Astrocyte (in vitro differentiated cells and primary cell): ENCODE measurements at regions not wholly inside any gene's neighbourhood (a gene's known extent, or its start where the extent isn't known, plus 50 kb on each side); places are given as distances from the start of the nearest gene placed in this dataset.

ENCODE experiments used
- DNase-seq: peaks from one replicate; pipeline ENCODE4 v3.0.0-alpha.2; 2010; ENCODE audit warnings: low read depth
- FAIRE-seq: peaks from 2 replicates; lab custom pipeline; 2011; peaks lifted over from hg19 to GRCh38; lab: Jason Lieb, UNC
- H2AFZ ChIP-seq: 2 replicates; pipeline ENCODE4 v1.6.0; 2012; ENCODE audit warnings: low read depth, low read length, inconsistent platforms
- H3K27ac ChIP-seq: 2 replicates; pipeline ENCODE4 v1.5.1; 2011; ENCODE audit warnings: low read depth, low read length, inconsistent platforms
- H3K27me3 ChIP-seq: 2 replicates; pipeline ENCODE4 v1.6.0; 2011; ENCODE audit warnings: low read length, inconsistent platforms; ENCODE audit not compliant: insufficient read depth
- H3K36me3 ChIP-seq: 2 replicates; pipeline ENCODE4 v1.5.1; 2011; ENCODE audit warnings: low read length, inconsistent platforms; ENCODE audit not compliant: insufficient read depth
- H3K4me1 ChIP-seq: 2 replicates; pipeline ENCODE4 v1.5.1; 2011; ENCODE audit warnings: low read length, inconsistent platforms; ENCODE audit not compliant: insufficient read depth
- H3K4me2 ChIP-seq: 2 replicates; pipeline ENCODE4 v1.6.0; 2012; ENCODE audit warnings: low read length, inconsistent platforms
- H3K4me3 ChIP-seq: 2 replicates; pipeline ENCODE4 v1.5.1; 2011; ENCODE audit warnings: low read depth, mild to moderate bottlenecking, low read length, inconsistent platforms; ENCODE audit not compliant: insufficient read depth
- H3K79me2 ChIP-seq: 2 replicates; pipeline ENCODE4 v1.6.0; 2012; ENCODE audit warnings: mild to moderate bottlenecking, low read length, inconsistent platforms; ENCODE audit not compliant: insufficient read depth
- H3K9ac ChIP-seq: 2 replicates; pipeline ENCODE4 v1.6.0; 2012; ENCODE audit warnings: mild to moderate bottlenecking, low read length, inconsistent platforms
- H3K9me3 ChIP-seq: 2 replicates; pipeline ENCODE4 v1.5.1; 2012; ENCODE audit warnings: low read depth, mild to moderate bottlenecking, low read length, inconsistent platforms; ENCODE audit not compliant: insufficient read depth
- H4K20me1 ChIP-seq: 2 replicates; pipeline ENCODE4 v1.6.0; 2012; ENCODE audit warnings: low read length, inconsistent platforms; ENCODE audit not compliant: insufficient read depth
- H3K27ac Mint-ChIP-seq: one replicate; pipeline ENCODE4 v1.8.0; 2021; ENCODE audit warnings: mild to moderate bottlenecking, mixed read lengths; ENCODE audit not compliant: unreplicated experiment
- H3K27me3 Mint-ChIP-seq: one replicate; pipeline ENCODE4 v1.8.0; 2021; ENCODE audit warnings: low read depth, mixed read lengths; ENCODE audit not compliant: unreplicated experiment
- H3K36me3 Mint-ChIP-seq: one replicate; pipeline ENCODE4 v1.8.0; 2021; ENCODE audit warnings: low read depth, mixed read lengths; ENCODE audit not compliant: unreplicated experiment
- H3K4me1 Mint-ChIP-seq: one replicate; pipeline ENCODE4 v1.8.0; 2021; ENCODE audit warnings: low read depth, mixed read lengths; ENCODE audit not compliant: unreplicated experiment
- H3K4me3 Mint-ChIP-seq: one replicate; pipeline ENCODE4 v1.8.0; 2021; ENCODE audit warnings: mild to moderate bottlenecking, moderate library complexity, mixed read lengths; ENCODE audit not compliant: unreplicated experiment
- H3K9me3 Mint-ChIP-seq: one replicate; pipeline ENCODE4 v1.8.0; 2021; ENCODE audit warnings: mild to moderate bottlenecking, mixed read lengths; ENCODE audit not compliant: unreplicated experiment
- EZH2 ChIP-seq: IDR thresholded peaks from 2 replicates; pipeline ENCODE4 v1.6.1; 2012; ENCODE audit warnings: mild to moderate bottlenecking, low read length, inconsistent platforms; ENCODE audit not compliant: insufficient read depth
- TF ChIP-seq, protein P1 (sequence below): IDR thresholded peaks from 2 replicates; pipeline ENCODE4 v1.5.1; 2011; ENCODE audit warnings: low read depth, mild to moderate bottlenecking, inconsistent platforms, low read length, moderate library complexity; ENCODE audit not compliant: insufficient read depth

DNA sequence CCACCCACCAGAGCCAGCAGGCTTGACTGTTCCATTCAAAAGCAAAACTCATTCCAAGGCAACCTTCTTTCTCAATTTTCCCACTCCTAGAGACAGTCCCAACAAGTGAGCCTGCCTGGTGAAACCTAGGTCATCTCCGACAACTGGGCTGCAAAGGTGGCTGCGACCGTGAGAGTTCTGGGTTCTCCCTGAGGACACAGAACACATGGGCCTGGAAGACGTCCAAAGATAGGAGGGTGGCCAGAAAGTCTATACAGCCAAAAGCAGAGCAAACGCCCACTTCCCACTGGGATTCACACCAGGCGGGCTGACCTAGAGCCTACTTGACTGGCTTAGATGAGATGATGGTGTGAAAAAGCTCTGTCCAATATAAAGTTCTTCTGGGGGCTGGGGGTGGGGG lies 90.2 kb upstream of the GRIK3 start:
- H3K4me3 Mint-ChIP-seq = no peak overlapping the region
- Histone ChIP-seq H2AFZ (no peak overlapping the region), H3K27ac (no peak overlapping the region), H3K4me3 (no peak overlapping the region), H3K9me3 (no peaks in the 10 kb centered on the region), H3K4me2 (no peak overlapping the region), H3K27me3 (no peaks in the 10 kb centered on the region), H3K36me3 (no peaks in the 10 kb centered on the region), H3K79me2 (no peaks in the 10 kb centered on the region), H3K9ac (no peak overlapping the region), H3K4me1 (no peaks in the 10 kb centered on the region), H4K20me1 (no peaks in the 10 kb centered on the region)
- no peak for TF ChIP-seq EZH2
- TF ChIP-seq, protein P1, sequence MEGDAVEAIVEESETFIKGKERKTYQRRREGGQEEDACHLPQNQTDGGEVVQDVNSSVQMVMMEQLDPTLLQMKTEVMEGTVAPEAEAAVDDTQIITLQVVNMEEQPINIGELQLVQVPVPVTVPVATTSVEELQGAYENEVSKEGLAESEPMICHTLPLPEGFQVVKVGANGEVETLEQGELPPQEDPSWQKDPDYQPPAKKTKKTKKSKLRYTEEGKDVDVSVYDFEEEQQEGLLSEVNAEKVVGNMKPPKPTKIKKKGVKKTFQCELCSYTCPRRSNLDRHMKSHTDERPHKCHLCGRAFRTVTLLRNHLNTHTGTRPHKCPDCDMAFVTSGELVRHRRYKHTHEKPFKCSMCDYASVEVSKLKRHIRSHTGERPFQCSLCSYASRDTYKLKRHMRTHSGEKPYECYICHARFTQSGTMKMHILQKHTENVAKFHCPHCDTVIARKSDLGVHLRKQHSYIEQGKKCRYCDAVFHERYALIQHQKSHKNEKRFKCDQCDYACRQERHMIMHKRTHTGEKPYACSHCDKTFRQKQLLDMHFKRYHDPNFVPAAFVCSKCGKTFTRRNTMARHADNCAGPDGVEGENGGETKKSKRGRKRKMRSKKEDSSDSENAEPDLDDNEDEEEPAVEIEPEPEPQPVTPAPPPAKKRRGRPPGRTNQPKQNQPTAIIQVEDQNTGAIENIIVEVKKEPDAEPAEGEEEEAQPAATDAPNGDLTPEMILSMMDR = no peak
- no peak for DNase-seq
- peaks cover 52% of the 10 kb centered on the region for H3K27me3 Mint-ChIP-seq
- H3K9me3 Mint-ChIP-seq = peaks cover 3% of the 10 kb centered on the region
- no peak for FAIRE-seq
- H3K36me3 Mint-ChIP-seq = no peaks in the 10 kb centered on the region
- H3K27ac Mint-ChIP-seq = no peak overlapping the region
- no peaks in the 10 kb centered on the region for H3K4me1 Mint-ChIP-seq

DNA sequence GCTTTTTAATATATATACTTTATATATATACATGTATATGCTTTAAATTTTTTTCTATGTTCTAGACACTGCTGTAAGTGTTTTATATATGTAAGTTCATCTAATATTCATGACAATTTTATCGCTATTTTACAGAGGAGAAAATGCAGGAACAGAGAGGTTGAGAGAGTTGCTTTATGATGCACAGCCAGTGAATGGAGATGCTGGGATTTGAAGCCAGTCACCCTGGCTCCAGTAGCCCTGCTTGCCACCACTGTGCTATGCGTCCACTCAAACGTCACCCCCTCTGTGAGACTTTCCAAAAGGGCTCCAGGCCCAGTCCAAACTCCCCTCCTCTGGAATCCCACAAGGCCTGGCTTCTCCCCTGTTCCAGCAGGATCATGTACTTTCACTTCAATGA lies 91.0 kb upstream of the GRIK3 start:
- FAIRE-seq = no peak
- Histone ChIP-seq H3K9me3 (no peaks in the 10 kb centered on the region), H2AFZ (no peak overlapping the region), H3K4me2 (no peak overlapping the region), H3K27ac (no peak overlapping the region), H3K27me3 (no peaks in the 10 kb centered on the region), H3K79me2 (no peaks in the 10 kb centered on the region), H4K20me1 (no peaks in the 10 kb centered on the region), H3K4me1 (no peaks in the 10 kb centered on the region), H3K36me3 (no peaks in the 10 kb centered on the region), H3K9ac (no peak overlapping the region), H3K4me3 (no peak overlapping the region)
- Mint-ChIP-seq H3K36me3 (no peaks in the 10 kb centered on the region), H3K4me1 (no peaks in the 10 kb centered on the region), H3K4me3 (no peak overlapping the region), H3K9me3 (peaks cover 4% of the 10 kb centered on the region), H3K27me3 (peaks cover 57% of the 10 kb centered on the region), H3K27ac (no peak overlapping the region)
- no peak for DNase-seq
- TF ChIP-seq, protein P1 = no peak
- no peak for TF ChIP-seq EZH2

DNA sequence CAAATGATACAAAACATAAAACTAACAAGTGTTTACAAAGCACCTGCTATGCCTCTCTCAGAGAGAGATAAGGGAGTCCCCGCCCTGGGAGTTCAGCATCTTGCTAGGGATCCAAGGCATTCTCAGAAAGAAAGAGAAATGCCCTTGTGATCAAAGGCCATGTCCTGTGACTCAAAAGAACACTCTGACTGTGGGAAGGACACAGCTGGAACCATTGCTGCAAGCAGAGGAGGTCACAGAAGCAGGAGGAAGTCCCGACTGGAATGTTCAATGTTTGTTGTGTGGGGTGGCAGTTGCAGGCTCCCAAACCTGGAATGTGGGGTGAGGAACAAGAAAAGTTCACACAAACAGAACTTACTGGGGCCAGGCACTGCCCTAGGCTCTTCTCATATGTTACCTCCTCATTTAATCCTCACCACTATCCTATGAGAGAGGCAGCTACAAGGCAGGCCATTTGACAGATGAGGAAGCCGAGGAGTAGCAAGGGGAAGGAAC lies 93.0 kb upstream of the GRIK3 start:
- H3K27me3 Mint-ChIP-seq = peaks cover 65% of the 10 kb centered on the region
- TF ChIP-seq, protein P1 = no peak
- no peak for TF ChIP-seq EZH2
- no peaks in the 10 kb centered on the region for H3K36me3 Mint-ChIP-seq
- Histone ChIP-seq H3K27me3 (no peaks in the 10 kb centered on the region), H2AFZ (no peak overlapping the region), H3K79me2 (no peaks in the 10 kb centered on the region), H3K4me1 (no peaks in the 10 kb centered on the region), H3K9ac (no peak overlapping the region), H3K9me3 (no peaks in the 10 kb centered on the region), H3K4me3 (no peak overlapping the region), H3K36me3 (no peaks in the 10 kb centered on the region), H3K4me2 (no peak overlapping the region), H4K20me1 (no peaks in the 10 kb centered on the region), H3K27ac (no peak overlapping the region)
- H3K27ac Mint-ChIP-seq = no peak overlapping the region
- DNase-seq (no peak), FAIRE-seq (no peak)
- no peak overlapping the region for H3K4me3 Mint-ChIP-seq
- H3K9me3 Mint-ChIP-seq = peaks cover 6% of the 10 kb centered on the region
- H3K4me1 Mint-ChIP-seq = no peaks in the 10 kb centered on the region
